ENCODE measurements at regions not wholly inside any gene's neighbourhood (a gene's known extent, or its start where the extent isn't known, plus 50 kb on each side); places are given as distances from the start of the nearest gene placed in this dataset.

DNA sequence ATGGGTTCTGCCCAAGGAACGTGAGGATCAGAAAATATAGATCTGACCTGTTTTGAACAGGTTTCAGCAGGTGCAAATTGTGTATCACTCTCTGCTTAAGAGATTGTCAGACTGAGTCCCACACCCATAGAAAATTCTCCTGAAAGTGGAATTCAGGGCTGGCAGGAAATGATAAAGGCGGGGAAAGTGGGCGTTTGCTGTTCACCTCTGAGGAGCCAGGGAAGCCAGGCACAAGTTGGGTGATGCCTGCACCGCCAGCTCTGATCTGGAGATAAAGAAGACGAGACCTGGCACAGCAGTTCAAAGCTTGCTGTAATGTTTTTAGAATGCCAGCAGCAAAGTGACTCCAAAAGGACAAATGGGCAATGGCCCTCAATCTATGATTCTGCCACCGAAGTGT is 356.5 kb upstream of the SOX5 start:
- TF ChIP-seq, protein P1, sequence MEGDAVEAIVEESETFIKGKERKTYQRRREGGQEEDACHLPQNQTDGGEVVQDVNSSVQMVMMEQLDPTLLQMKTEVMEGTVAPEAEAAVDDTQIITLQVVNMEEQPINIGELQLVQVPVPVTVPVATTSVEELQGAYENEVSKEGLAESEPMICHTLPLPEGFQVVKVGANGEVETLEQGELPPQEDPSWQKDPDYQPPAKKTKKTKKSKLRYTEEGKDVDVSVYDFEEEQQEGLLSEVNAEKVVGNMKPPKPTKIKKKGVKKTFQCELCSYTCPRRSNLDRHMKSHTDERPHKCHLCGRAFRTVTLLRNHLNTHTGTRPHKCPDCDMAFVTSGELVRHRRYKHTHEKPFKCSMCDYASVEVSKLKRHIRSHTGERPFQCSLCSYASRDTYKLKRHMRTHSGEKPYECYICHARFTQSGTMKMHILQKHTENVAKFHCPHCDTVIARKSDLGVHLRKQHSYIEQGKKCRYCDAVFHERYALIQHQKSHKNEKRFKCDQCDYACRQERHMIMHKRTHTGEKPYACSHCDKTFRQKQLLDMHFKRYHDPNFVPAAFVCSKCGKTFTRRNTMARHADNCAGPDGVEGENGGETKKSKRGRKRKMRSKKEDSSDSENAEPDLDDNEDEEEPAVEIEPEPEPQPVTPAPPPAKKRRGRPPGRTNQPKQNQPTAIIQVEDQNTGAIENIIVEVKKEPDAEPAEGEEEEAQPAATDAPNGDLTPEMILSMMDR (IDR thresholded peaks at IDR 0.05; ENCODE audit: low read depth, low read length), result no peak
- TF ChIP-seq, protein P2, sequence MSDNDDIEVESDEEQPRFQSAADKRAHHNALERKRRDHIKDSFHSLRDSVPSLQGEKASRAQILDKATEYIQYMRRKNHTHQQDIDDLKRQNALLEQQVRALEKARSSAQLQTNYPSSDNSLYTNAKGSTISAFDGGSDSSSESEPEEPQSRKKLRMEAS (IDR thresholded peaks at IDR 0.05; ENCODE audit: low read depth, low read length), result no peak

Measured in NB4 (cell line).